Activated T-cell treated with anti-CD3 and anti-CD28 coated beads for 1 hour (primary cell): ENCODE measurements at regions not wholly inside any gene's neighbourhood (a gene's known extent, or its start where the extent isn't known, plus 50 kb on each side); places are given as distances from the start of the nearest gene placed in this dataset.
"Not testable (repeated sequence)": the region's sequence is repeated elsewhere in the genome, so short reads cannot be mapped to it uniquely, and the experiment has no call there.

Source experiments
- DNase-seq: peaks from one replicate; pipeline ENCODE4 v3.0.0-alpha.2; 2020; ENCODE audit warnings: low read depth

GRCh38 chr3:106078635-106079034 is 209.8 kb upstream of the CBLB start:
- DNase-seq, result no peak

GRCh38 chr3:106082616-106083015 is 213.8 kb upstream of the CBLB start:
- DNase-seq, result no peak

GRCh38 chr3:106083207-106083606 is 214.4 kb upstream of the CBLB start:
- no peak for DNase-seq

- DNase-seq, result no peak
Measured at GRCh38 chr3:106083854-106084253, 215.0 kb upstream of the CBLB start.

GRCh38 chr3:106086038-106086437 is 217.2 kb upstream of the CBLB start:
- no peak for DNase-seq

- no peak for DNase-seq
Measured at GRCh38 chr3:106086636-106087035, 217.8 kb upstream of the CBLB start.

GRCh38 chr3:106088304-106088703 is 219.5 kb upstream of the CBLB start:
- no peak for DNase-seq

- no peak for DNase-seq
Measured at GRCh38 chr3:106088899-106089298, 220.1 kb upstream of the CBLB start.

- DNase-seq, result no peak
Measured at GRCh38 chr3:106089806-106090205, 221.0 kb upstream of the CBLB start.

GRCh38 chr3:106092792-106093191 is 224.0 kb upstream of the CBLB start:
- no peak for DNase-seq

GRCh38 chr3:106093616-106094015 is 224.8 kb upstream of the CBLB start:
- no peak for DNase-seq

- DNase-seq, result no peak
Measured at GRCh38 chr3:106097817-106098435, 229.1 kb upstream of the CBLB start.

- DNase-seq, result no peak
Measured at GRCh38 chr3:106103383-106103782, 234.6 kb upstream of the CBLB start.

GRCh38 chr3:106104078-106104477 is 235.3 kb upstream of the CBLB start:
- no peak for DNase-seq

GRCh38 chr3:106108925-106109324 is 240.1 kb upstream of the CBLB start:
- DNase-seq, result no peak

GRCh38 chr3:106112561-106112960 is 243.7 kb upstream of the CBLB start:
- not testable (repeated sequence) for DNase-seq

GRCh38 chr3:106113747-106114146 is 244.9 kb upstream of the CBLB start:
- no peak for DNase-seq

- no peak for DNase-seq
Measured at GRCh38 chr3:106114220-106114619, 245.4 kb upstream of the CBLB start.

- DNase-seq, result no peak
Measured at GRCh38 chr3:106114848-106115247, 246.0 kb upstream of the CBLB start.

GRCh38 chr3:106115557-106115956 is 246.7 kb upstream of the CBLB start:
- no peak for DNase-seq

GRCh38 chr3:106116733-106117489 is 248.1 kb upstream of the CBLB start:
- no peak for DNase-seq

GRCh38 chr3:106117490-106117858 is 248.7 kb upstream of the CBLB start:
- DNase-seq, result no peak

- DNase-seq, result no peak
Measured at GRCh38 chr3:106119614-106120082, 250.8 kb upstream of the CBLB start.

GRCh38 chr3:106120356-106120755 is 251.5 kb upstream of the CBLB start:
- no peak for DNase-seq
